ENCODE measurements at regions not wholly inside any gene's neighbourhood (a gene's known extent, or its start where the extent isn't known, plus 50 kb on each side); places are given as distances from the start of the nearest gene placed in this dataset.

- Histone ChIP-seq H3K4me1 (ENCODE audit: control insufficient read depth in 1 of 2, insufficient read depth in 2 of 2, low read depth in 1 of 2, low read length in 1 of 2) (no peaks in the 10 kb centered on the region; a peak in 1 of 4 replicates), H3K36me3 (replicated peaks in 1 of 2; ENCODE audit: control insufficient read depth in 1 of 2, insufficient read depth in 2 of 2, low read length in 1 of 2) (no peaks in the 10 kb centered on the region), H3K4me3 (ENCODE audit: low read depth in 2 of 2, low read length in 1 of 2) (no peak overlapping the region), H3K9ac (no peak overlapping the region), H3K9me2 (no peaks in the 10 kb centered on the region), H3K79me2 (ENCODE audit: insufficient read depth) (no peaks in the 10 kb centered on the region), H3F3A (replicated peaks; ENCODE audit: insufficient read depth) (no peaks in the 10 kb centered on the region), H4K20me1 (ENCODE audit: insufficient read depth) (no peaks in the 10 kb centered on the region), H3K4me2 (no peak overlapping the region), H2AFZ (ENCODE audit: low read depth) (no peak overlapping the region), H3K27me3 (ENCODE audit: insufficient read depth) (no peaks in the 10 kb centered on the region), H3K27ac (ENCODE audit: low read depth in 2 of 2, low read length in 1 of 2) (no peak overlapping the region), H3K9me3 (no peaks in the 10 kb centered on the region)
- no peak for DNase-seq
- TF ChIP-seq, protein P1, sequence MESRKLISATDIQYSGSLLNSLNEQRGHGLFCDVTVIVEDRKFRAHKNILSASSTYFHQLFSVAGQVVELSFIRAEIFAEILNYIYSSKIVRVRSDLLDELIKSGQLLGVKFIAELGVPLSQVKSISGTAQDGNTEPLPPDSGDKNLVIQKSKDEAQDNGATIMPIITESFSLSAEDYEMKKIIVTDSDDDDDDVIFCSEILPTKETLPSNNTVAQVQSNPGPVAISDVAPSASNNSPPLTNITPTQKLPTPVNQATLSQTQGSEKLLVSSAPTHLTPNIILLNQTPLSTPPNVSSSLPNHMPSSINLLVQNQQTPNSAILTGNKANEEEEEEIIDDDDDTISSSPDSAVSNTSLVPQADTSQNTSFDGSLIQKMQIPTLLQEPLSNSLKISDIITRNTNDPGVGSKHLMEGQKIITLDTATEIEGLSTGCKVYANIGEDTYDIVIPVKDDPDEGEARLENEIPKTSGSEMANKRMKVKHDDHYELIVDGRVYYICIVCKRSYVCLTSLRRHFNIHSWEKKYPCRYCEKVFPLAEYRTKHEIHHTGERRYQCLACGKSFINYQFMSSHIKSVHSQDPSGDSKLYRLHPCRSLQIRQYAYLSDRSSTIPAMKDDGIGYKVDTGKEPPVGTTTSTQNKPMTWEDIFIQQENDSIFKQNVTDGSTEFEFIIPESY (IDR thresholded peaks at IDR 0.05; ENCODE audit: borderline replicate concordance, low read depth), result no peak
- TF ChIP-seq PBX3 (IDR thresholded peaks at IDR 0.05) (no peak), JUND (IDR thresholded peaks at IDR 0.05) (no peak), NFIC (IDR thresholded peaks at IDR 0.05; ENCODE audit: borderline replicate concordance) (no peak), GATA2 (CRISPR knock-in tag; IDR thresholded peaks at IDR 0.05) (no peak), USF1 (IDR thresholded peaks at IDR 0.05; ENCODE audit: borderline replicate concordance, low read depth) (no peak)
- POLR2A ChIA-PET, result no interaction called here
- 58% methylated on average over 1 of the region's 1 CpG for WGBS (ENCODE audit: low lambda C conversion rate)
- CTCF ChIA-PET, result no interaction called here
These were observed 343.1 kb upstream of the MEX3C start for GRCh38 chr18:51540562-51540961.

- no peaks in the 10 kb centered on the region for H4K20me1 ChIP-seq (ENCODE audit: insufficient read depth)
- H3K9ac ChIP-seq, result no peak overlapping the region
- ChIA-PET CTCF (no interaction called here), POLR2A (no interaction called here)
- no peaks in the 10 kb centered on the region for H3K36me3 ChIP-seq (replicated peaks in 1 of 2; ENCODE audit: control insufficient read depth in 1 of 2, insufficient read depth in 2 of 2, low read length in 1 of 2)
- H3K4me1 ChIP-seq (ENCODE audit: control insufficient read depth in 1 of 2, insufficient read depth in 2 of 2, low read depth in 1 of 2, low read length in 1 of 2), result no peaks in the 10 kb centered on the region; a peak in 1 of 4 replicates
- no peaks in the 10 kb centered on the region for H3F3A ChIP-seq (replicated peaks; ENCODE audit: insufficient read depth)
- no peak overlapping the region for H3K4me3 ChIP-seq (ENCODE audit: low read depth in 2 of 2, low read length in 1 of 2)
- no peak for DNase-seq
- no peak overlapping the region for H2AFZ ChIP-seq (ENCODE audit: low read depth)
- H3K4me2 ChIP-seq, result no peak overlapping the region
- TF ChIP-seq ELF1 (IDR thresholded peaks at IDR 0.05) (no peak), PBX3 (IDR thresholded peaks at IDR 0.05) (no peak), FOXJ3 (CRISPR knock-in tag; IDR thresholded peaks at IDR 0.05) (no peak), EZH2phosphoT487 (IDR thresholded peaks at IDR 0.05; ENCODE audit: borderline replicate concordance, low read depth) (no peak)
- no peaks in the 10 kb centered on the region for H3K27me3 ChIP-seq (ENCODE audit: insufficient read depth)
- no peaks in the 10 kb centered on the region for H3K9me3 ChIP-seq
- no peaks in the 10 kb centered on the region for H3K9me2 ChIP-seq
- no peak overlapping the region for H3K27ac ChIP-seq (ENCODE audit: low read depth in 2 of 2, low read length in 1 of 2)
- no peaks in the 10 kb centered on the region for H3K79me2 ChIP-seq (ENCODE audit: insufficient read depth)
These were observed 343.7 kb upstream of the MEX3C start for GRCh38 chr18:51541230-51541629.

Measured in SK-N-SH (cell line).